Stomach (tissue), 8 donors: ENCODE measurements at regions not wholly inside any gene's neighbourhood (a gene's known extent, or its start where the extent isn't known, plus 50 kb on each side); places are given as distances from the start of the nearest gene placed in this dataset.

Experiments used
- DNase-seq, 2 donors: peaks; one replicate each; pipeline versions ENCODE4 v3.0.0 to v3.0.0-alpha.2; 2013 to 2019
- H3K27ac ChIP-seq, 5 donors: fragments of 200-600 bp in 4 of 5; sonication (generic) in 4 of 5; one replicate each; pipeline ENCODE4 v1.5.1; 2013 to 2019; ENCODE audit warnings: mild to moderate bottlenecking in 1 of 5, moderate library complexity in 1 of 5
- H3K27me3 ChIP-seq, 3 donors: fragments of 200-600 bp; sonication (generic); one replicate each; pipeline ENCODE4 v1.5.1; 2017 to 2019; ENCODE audit warnings: mixed run types in 1 of 3
- H3K36me3 ChIP-seq, 4 donors: fragments of 200-600 bp; sonication (generic); 1 replicate in 3 of 4; 2 replicates in 1 of 4; pipeline ENCODE4 v1.5.1; 2016 to 2019
- H3K4me1 ChIP-seq, 4 donors: fragments of 200-600 bp; sonication (generic); one replicate each; pipeline ENCODE4 v1.5.1; 2016 to 2019
- H3K4me3 ChIP-seq, 4 donors: fragments of 200-600 bp; sonication (generic) in 3 of 4; one replicate each; pipeline ENCODE4 v1.5.1; 2016 to 2019; ENCODE audit warnings: mild to moderate bottlenecking in 1 of 4
- H3K9me3 ChIP-seq, 4 donors: fragments of 200-600 bp; sonication (generic); one replicate each; pipeline ENCODE4 v1.5.1; 2016 to 2019
- CTCF ChIP-seq, 7 experiments: fragments of 450-650 bp in 4 of 7; fragments of 200-600 bp in 3 of 7; sonication (generic) in 3 of 7; IDR thresholded peaks; one replicate each; pipeline ENCODE4 v1.5.1; 2016 to 2019; ENCODE audit warnings: antibody characterized with exemption in 7 of 7, control low read depth in 2 of 7, mild to moderate bottlenecking in 1 of 7
- EP300 ChIP-seq: sonication (generic); formaldehyde crosslinking; IDR thresholded peaks from one replicate; pipeline ENCODE4 v1.6.1; 2017; ENCODE audit warnings: antibody characterized with exemption
- POLR2A ChIP-seq, 4 donors: fragments of 450-650 bp; IDR thresholded peaks; one replicate each; pipeline ENCODE4 v1.6.1; 2016; ENCODE audit warnings: antibody characterized with exemption in 4 of 4, control low read depth in 2 of 4, mild to moderate bottlenecking in 1 of 4, moderate library complexity in 1 of 4
- POLR2AphosphoS5 ChIP-seq, 3 donors: sonication (generic); formaldehyde crosslinking; IDR thresholded peaks; one replicate each; pipeline ENCODE4 v1.6.1; 2016; ENCODE audit warnings: antibody characterized with exemption in 3 of 3
- WGBS, 5 donors: extraction: QIAGEN DNeasy Blood & Tissue Kit in 3 of 5; methylation state at CpG; one replicate each; pipeline versions ENCODE4 v1.1.5 to v1.1.7; 2013 to 2018; 5-methylcytosine and 5-hydroxymethylcytosine counted together
- intact Hi-C: fragments of 100-400 bp; cut with DNase I; formaldehyde crosslinking; loops from one replicate; pipeline ENCODE4 v1.15.1; 2023; ENCODE audit warnings: low total_unique reads
- donor health status: healthy with polysubstance abuse.
- donor health status: Bipolar disorder and iron deficiency.
- donor health status: healthy.

GRCh38 chr3:16715281-16715680 lies 110.1 kb upstream of the DAZL start:
- Histone ChIP-seq H3K9me3 (peaks cover 0 to 20% (median 5%) of the 10 kb centered on the region in 4 donors), H3K4me1 (no peaks in the 10 kb centered on the region), H3K36me3 (no peaks in the 10 kb centered on the region), H3K27me3 (no peaks in the 10 kb centered on the region), H3K4me3 (no peak overlapping the region), H3K27ac (no peak overlapping the region)
- intact Hi-C loops: no loop called here
- TF ChIP-seq POLR2A (IDR thresholded peaks at IDR 0.05) (no peak), POLR2AphosphoS5 (IDR thresholded peaks at IDR 0.05) (no peak), EP300 (no peak), CTCF (IDR thresholded peaks at IDR 0.05) (no peak)
- 77 to 92% (median 91%) methylated on average over 4 of the region's 4 CpGs for WGBS, 5 donors
- no peak for DNase-seq

GRCh38 chr3:16719426-16719825 lies 114.2 kb upstream of the DAZL start:
- Histone ChIP-seq H3K27ac (no peak overlapping the region), H3K36me3 (no peaks in the 10 kb centered on the region), H3K4me3 (no peak overlapping the region), H3K9me3 (peaks cover 0 to 9% (median 2%) of the 10 kb centered on the region in 4 donors), H3K4me1 (no peaks in the 10 kb centered on the region), H3K27me3 (no peaks in the 10 kb centered on the region)
- no peak for DNase-seq
- intact Hi-C loops: no loop called here
- WGBS, 5 donors: 45 to 58% (median 50%) methylated on average over 3 of the region's 3 CpGs
- no peak for TF ChIP-seq POLR2A (IDR thresholded peaks at IDR 0.05)
- TF ChIP-seq POLR2AphosphoS5 (IDR thresholded peaks at IDR 0.05): no peak
- TF ChIP-seq EP300: no peak

- DNase-seq: peak in 1 of 2 donors; percentile 51
- Histone ChIP-seq H3K9me3 (peaks cover 0 to 3% (median 0%) of the 10 kb centered on the region in 4 donors), H3K27me3 (no peaks in the 10 kb centered on the region), H3K27ac (no peak overlapping the region), H3K4me3 (no peak overlapping the region), H3K36me3 (no peaks in the 10 kb centered on the region), H3K4me1 (no peaks in the 10 kb centered on the region)
- 55 to 75% (median 65%) methylated on average over 3 of the region's 3 CpGs for WGBS, 5 donors
- intact Hi-C loops: no loop called here
- TF ChIP-seq EP300 (no peak), POLR2AphosphoS5 (IDR thresholded peaks at IDR 0.05) (no peak), POLR2A (IDR thresholded peaks at IDR 0.05) (no peak), CTCF (IDR thresholded peaks at IDR 0.05) (no peak)
Observed at GRCh38 chr3:16720367-16720940, 115.2 kb upstream of the DAZL start.

GRCh38 chr3:16721494-16721893 lies 116.3 kb upstream of the DAZL start:
- intact Hi-C loops: no loop called here
- WGBS, 5 donors: 72 to 87% (median 74%) methylated on average over 3 of the region's 3 CpGs
- H3K9me3 ChIP-seq: peaks cover 0 to 10% (median 4%) of the 10 kb centered on the region in 4 donors
- no peaks in the 10 kb centered on the region for H3K36me3 ChIP-seq
- H3K4me1 ChIP-seq: no peaks in the 10 kb centered on the region
- H3K27me3 ChIP-seq: no peaks in the 10 kb centered on the region
- no peak for DNase-seq
- no peak for TF ChIP-seq POLR2AphosphoS5 (IDR thresholded peaks at IDR 0.05)
- TF ChIP-seq POLR2A (IDR thresholded peaks at IDR 0.05): no peak
- TF ChIP-seq EP300: no peak
- no peak for TF ChIP-seq CTCF (IDR thresholded peaks at IDR 0.05)
- no peak overlapping the region for H3K4me3 ChIP-seq
- H3K27ac ChIP-seq: no peak overlapping the region

DNA sequence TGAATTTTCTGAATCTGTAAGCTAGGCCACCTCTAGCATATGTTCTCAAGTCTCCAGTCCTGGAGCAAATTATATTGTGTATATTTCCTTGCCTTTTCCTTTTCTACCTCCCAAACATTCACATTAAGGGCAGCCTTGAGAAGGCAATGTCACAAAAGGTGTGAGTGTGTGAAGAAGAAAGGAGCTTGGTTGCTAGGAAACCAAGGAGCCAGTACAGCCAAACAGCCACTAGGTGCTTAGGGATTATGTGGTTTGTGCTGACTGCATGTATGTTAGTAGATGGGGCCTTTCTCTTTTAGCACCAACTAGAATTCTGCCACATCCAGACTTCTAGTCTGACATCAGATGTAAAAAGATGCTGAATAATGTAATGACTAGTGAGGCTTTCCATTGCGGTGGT lies 118.8 kb upstream of the DAZL start:
- Histone ChIP-seq H3K36me3 (no peaks in the 10 kb centered on the region), H3K4me1 (no peaks in the 10 kb centered on the region), H3K9me3 (peaks cover 0 to 10% (median 5%) of the 10 kb centered on the region in 4 donors), H3K27me3 (no peaks in the 10 kb centered on the region), H3K4me3 (no peak overlapping the region), H3K27ac (no peak overlapping the region)
- peak in 1 of 2 donors; percentile 16 for DNase-seq
- intact Hi-C loops: no loop called here
- 53 to 100% (median 76%) methylated on average over 1 of the region's 1 CpG for WGBS, 5 donors
- TF ChIP-seq POLR2AphosphoS5 (IDR thresholded peaks at IDR 0.05): no peak
- no peak for TF ChIP-seq EP300
- TF ChIP-seq POLR2A (IDR thresholded peaks at IDR 0.05): no peak
- no peak for TF ChIP-seq CTCF (IDR thresholded peaks at IDR 0.05)
